ENCODE measurements at regions not wholly inside any gene's neighbourhood (a gene's known extent, or its start where the extent isn't known, plus 50 kb on each side); places are given as distances from the start of the nearest gene placed in this dataset.
"Not testable (repeated sequence)": the region's sequence is repeated elsewhere in the genome, so short reads cannot be mapped to it uniquely, and the experiment has no call there.

GRCh38 chr6:140175486-140175885 lies 801.0 kb upstream of the CITED2 start:
- DNase-seq (ENCODE audit: low read depth, low spot score): no peak
- Histone ChIP-seq H3K9me3 (ENCODE audit: control insufficient read depth, insufficient read depth, low read length) (no peaks in the 10 kb centered on the region), H3K36me3 (ENCODE audit: control insufficient read depth, insufficient read depth, low read length) (no peaks in the 10 kb centered on the region), H3K4me3 (ENCODE audit: low read length) (no peak overlapping the region), H3K4me1 (ENCODE audit: control insufficient read depth, insufficient read depth, low read length) (no peaks in the 10 kb centered on the region), H3K27ac (ENCODE audit: low read length) (no peak overlapping the region), H3K27me3 (ENCODE audit: control insufficient read depth, insufficient read depth, low read length) (no peaks in the 10 kb centered on the region)
- WGBS (ENCODE audit: insufficient coverage, insufficient read length): no CpG with 5 or more reads among the region's 1 CpG

- WGBS (ENCODE audit: insufficient coverage, insufficient read length): no CpG with 5 or more reads among the region's 2 CpGs
- DNase-seq (ENCODE audit: low read depth, low spot score): no peak
- no peak overlapping the region for H3K27ac ChIP-seq (ENCODE audit: low read length)
Observed at GRCh38 chr6:140174524-140174923, 800.1 kb upstream of the CITED2 start.

GRCh38 chr6:140168365-140168764 lies 793.9 kb upstream of the CITED2 start:
- DNase-seq (ENCODE audit: low read depth, low spot score): no peak
- Histone ChIP-seq H3K4me1 (ENCODE audit: control insufficient read depth, insufficient read depth, low read length) (no peaks in the 10 kb centered on the region), H3K36me3 (ENCODE audit: control insufficient read depth, insufficient read depth, low read length) (no peaks in the 10 kb centered on the region), H3K4me3 (ENCODE audit: low read length) (no peak overlapping the region), H3K27ac (ENCODE audit: low read length) (no peak overlapping the region), H3K27me3 (ENCODE audit: control insufficient read depth, insufficient read depth, low read length) (no peaks in the 10 kb centered on the region), H3K9me3 (ENCODE audit: control insufficient read depth, insufficient read depth, low read length) (no peaks in the 10 kb centered on the region)
- WGBS (ENCODE audit: insufficient coverage, insufficient read length): no CpG with 5 or more reads among the region's 3 CpGs

More at GRCh38 chr6:140174524-140174923, 800.1 kb upstream of the CITED2 start:
- no peaks in the 10 kb centered on the region for H3K4me1 ChIP-seq (ENCODE audit: control insufficient read depth, insufficient read depth, low read length)
- no peak overlapping the region for H3K4me3 ChIP-seq (ENCODE audit: low read length)
- H3K9me3 ChIP-seq (ENCODE audit: control insufficient read depth, insufficient read depth, low read length): no peaks in the 10 kb centered on the region
- no peaks in the 10 kb centered on the region for H3K27me3 ChIP-seq (ENCODE audit: control insufficient read depth, insufficient read depth, low read length)
- no peaks in the 10 kb centered on the region for H3K36me3 ChIP-seq (ENCODE audit: control insufficient read depth, insufficient read depth, low read length)

- no peaks in the 10 kb centered on the region for H3K36me3 ChIP-seq (ENCODE audit: control insufficient read depth, insufficient read depth, low read length)
- no CpG with 5 or more reads among the region's 1 CpG for WGBS (ENCODE audit: insufficient coverage, insufficient read length)
- no peak overlapping the region for H3K4me3 ChIP-seq (ENCODE audit: low read length)
- no peak overlapping the region for H3K27ac ChIP-seq (ENCODE audit: low read length)
- H3K4me1 ChIP-seq (ENCODE audit: control insufficient read depth, insufficient read depth, low read length): no peaks in the 10 kb centered on the region
- no peaks in the 10 kb centered on the region for H3K9me3 ChIP-seq (ENCODE audit: control insufficient read depth, insufficient read depth, low read length)
- no peak for DNase-seq (ENCODE audit: low read depth, low spot score)
- H3K27me3 ChIP-seq (ENCODE audit: control insufficient read depth, insufficient read depth, low read length): no peaks in the 10 kb centered on the region
Observed at GRCh38 chr6:140160909-140161308, 786.5 kb upstream of the CITED2 start.

GRCh38 chr6:140160494-140160893 lies 786.0 kb upstream of the CITED2 start:
- Histone ChIP-seq H3K4me1 (ENCODE audit: control insufficient read depth, insufficient read depth, low read length) (no peaks in the 10 kb centered on the region), H3K27ac (ENCODE audit: low read length) (no peak overlapping the region), H3K27me3 (ENCODE audit: control insufficient read depth, insufficient read depth, low read length) (no peaks in the 10 kb centered on the region), H3K36me3 (ENCODE audit: control insufficient read depth, insufficient read depth, low read length) (no peaks in the 10 kb centered on the region), H3K9me3 (ENCODE audit: control insufficient read depth, insufficient read depth, low read length) (no peaks in the 10 kb centered on the region), H3K4me3 (ENCODE audit: low read length) (no peak overlapping the region)
- DNase-seq (ENCODE audit: low read depth, low spot score): no peak
- no CpG with 5 or more reads among the region's 3 CpGs for WGBS (ENCODE audit: insufficient coverage, insufficient read length)

GRCh38 chr6:140156131-140156530 lies 781.7 kb upstream of the CITED2 start:
- no peaks in the 10 kb centered on the region for H3K27me3 ChIP-seq (ENCODE audit: control insufficient read depth, insufficient read depth, low read length)
- no CpG with 5 or more reads among the region's 6 CpGs for WGBS (ENCODE audit: insufficient coverage, insufficient read length)
- no peak for DNase-seq (ENCODE audit: low read depth, low spot score)
- no peaks in the 10 kb centered on the region for H3K36me3 ChIP-seq (ENCODE audit: control insufficient read depth, insufficient read depth, low read length)
- H3K9me3 ChIP-seq (ENCODE audit: control insufficient read depth, insufficient read depth, low read length): no peaks in the 10 kb centered on the region
- no peak overlapping the region for H3K4me3 ChIP-seq (ENCODE audit: low read length)
- H3K27ac ChIP-seq (ENCODE audit: low read length): no peak overlapping the region
- H3K4me1 ChIP-seq (ENCODE audit: control insufficient read depth, insufficient read depth, low read length): no peaks in the 10 kb centered on the region

- no peak for DNase-seq (ENCODE audit: low read depth, low spot score)
- no peaks in the 10 kb centered on the region for H3K4me1 ChIP-seq (ENCODE audit: control insufficient read depth, insufficient read depth, low read length)
- H3K9me3 ChIP-seq (ENCODE audit: control insufficient read depth, insufficient read depth, low read length): no peaks in the 10 kb centered on the region
- no peak overlapping the region for H3K4me3 ChIP-seq (ENCODE audit: low read length)
- H3K27ac ChIP-seq (ENCODE audit: low read length): no peak overlapping the region
- H3K27me3 ChIP-seq (ENCODE audit: control insufficient read depth, insufficient read depth, low read length): no peaks in the 10 kb centered on the region
- no peaks in the 10 kb centered on the region for H3K36me3 ChIP-seq (ENCODE audit: control insufficient read depth, insufficient read depth, low read length)
Observed at GRCh38 chr6:140155451-140156126, 781.1 kb upstream of the CITED2 start.

GRCh38 chr6:140153703-140154102 lies 779.3 kb upstream of the CITED2 start:
- Histone ChIP-seq H3K36me3 (ENCODE audit: control insufficient read depth, insufficient read depth, low read length) (no peaks in the 10 kb centered on the region), H3K4me3 (ENCODE audit: low read length) (no peak overlapping the region), H3K4me1 (ENCODE audit: control insufficient read depth, insufficient read depth, low read length) (no peaks in the 10 kb centered on the region), H3K9me3 (ENCODE audit: control insufficient read depth, insufficient read depth, low read length) (no peaks in the 10 kb centered on the region), H3K27me3 (ENCODE audit: control insufficient read depth, insufficient read depth, low read length) (no peaks in the 10 kb centered on the region), H3K27ac (ENCODE audit: low read length) (no peak overlapping the region)
- no peak for DNase-seq (ENCODE audit: low read depth, low spot score)
- no CpG with 5 or more reads among the region's 1 CpG for WGBS (ENCODE audit: insufficient coverage, insufficient read length)

GRCh38 chr6:140147825-140148814 lies 773.7 kb upstream of the CITED2 start:
- H3K27ac ChIP-seq (ENCODE audit: low read length); H3K4me1 ChIP-seq (ENCODE audit: control insufficient read depth, insufficient read depth, low read length); DNase-seq (ENCODE audit: low read depth, low spot score); H3K36me3 ChIP-seq (ENCODE audit: control insufficient read depth, insufficient read depth, low read length); H3K27me3 ChIP-seq (ENCODE audit: control insufficient read depth, insufficient read depth, low read length); H3K9me3 ChIP-seq (ENCODE audit: control insufficient read depth, insufficient read depth, low read length); H3K4me3 ChIP-seq (ENCODE audit: low read length): not testable (repeated sequence)
- WGBS (ENCODE audit: insufficient coverage, insufficient read length): no CpG with 5 or more reads among the region's 67 CpGs

GRCh38 chr6:140140891-140141290 lies 766.4 kb upstream of the CITED2 start:
- Histone ChIP-seq H3K9me3 (ENCODE audit: control insufficient read depth, insufficient read depth, low read length) (no peaks in the 10 kb centered on the region), H3K4me3 (ENCODE audit: low read length) (no peak overlapping the region), H3K27me3 (ENCODE audit: control insufficient read depth, insufficient read depth, low read length) (no peaks in the 10 kb centered on the region), H3K27ac (ENCODE audit: low read length) (no peak overlapping the region), H3K4me1 (ENCODE audit: control insufficient read depth, insufficient read depth, low read length) (no peaks in the 10 kb centered on the region), H3K36me3 (ENCODE audit: control insufficient read depth, insufficient read depth, low read length) (no peaks in the 10 kb centered on the region)
- no CpG with 5 or more reads among the region's 1 CpG for WGBS (ENCODE audit: insufficient coverage, insufficient read length)
- no peak for DNase-seq (ENCODE audit: low read depth, low spot score)

Measured in iPS DF 6.9 (cell line).